GM12865 (cell line): ENCODE measurements at regions not wholly inside any gene's neighbourhood (a gene's known extent, or its start where the extent isn't known, plus 50 kb on each side); places are given as distances from the start of the nearest gene placed in this dataset.

Source experiments
- DNase-seq: peaks from one replicate; pipeline ENCODE4 v3.0.0; 2010; ENCODE audit warnings: low read depth
- H3K4me3 ChIP-seq: 2 replicates; pipeline ENCODE4 v1.5.1; 2011; ENCODE audit warnings: mild to moderate bottlenecking, low read depth, low read length, control low read depth
- TF ChIP-seq, protein P1 (sequence below): IDR thresholded peaks from 2 replicates; pipeline ENCODE4 v1.5.1; 2011; ENCODE audit warnings: low read length, control low read depth, low read depth, inconsistent platforms; ENCODE audit not compliant: insufficient read depth; ENCODE audit errors: missing control alignments

DNA sequence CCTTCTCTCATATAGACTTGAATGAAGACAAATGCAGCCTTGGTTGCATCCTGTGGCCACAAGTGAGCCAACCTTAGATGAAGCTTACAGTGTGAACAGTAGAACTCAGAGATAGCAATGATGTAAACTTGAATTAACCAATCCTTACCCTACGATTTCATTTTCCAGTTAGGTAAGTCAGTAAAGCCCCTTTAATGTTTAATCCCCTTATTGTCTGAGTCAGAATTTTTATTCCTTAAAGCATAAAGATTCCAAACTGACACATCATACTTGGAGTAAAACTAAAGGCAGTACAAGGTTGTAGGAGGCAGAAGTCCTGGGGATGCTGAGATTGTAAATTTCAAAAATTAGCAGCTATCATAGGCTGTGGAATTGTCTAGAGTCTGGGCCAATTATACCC is 507.8 kb upstream of the DPH6 start:
- H3K4me3 ChIP-seq: no peak overlapping the region
- DNase-seq: no peak
- TF ChIP-seq, protein P1, sequence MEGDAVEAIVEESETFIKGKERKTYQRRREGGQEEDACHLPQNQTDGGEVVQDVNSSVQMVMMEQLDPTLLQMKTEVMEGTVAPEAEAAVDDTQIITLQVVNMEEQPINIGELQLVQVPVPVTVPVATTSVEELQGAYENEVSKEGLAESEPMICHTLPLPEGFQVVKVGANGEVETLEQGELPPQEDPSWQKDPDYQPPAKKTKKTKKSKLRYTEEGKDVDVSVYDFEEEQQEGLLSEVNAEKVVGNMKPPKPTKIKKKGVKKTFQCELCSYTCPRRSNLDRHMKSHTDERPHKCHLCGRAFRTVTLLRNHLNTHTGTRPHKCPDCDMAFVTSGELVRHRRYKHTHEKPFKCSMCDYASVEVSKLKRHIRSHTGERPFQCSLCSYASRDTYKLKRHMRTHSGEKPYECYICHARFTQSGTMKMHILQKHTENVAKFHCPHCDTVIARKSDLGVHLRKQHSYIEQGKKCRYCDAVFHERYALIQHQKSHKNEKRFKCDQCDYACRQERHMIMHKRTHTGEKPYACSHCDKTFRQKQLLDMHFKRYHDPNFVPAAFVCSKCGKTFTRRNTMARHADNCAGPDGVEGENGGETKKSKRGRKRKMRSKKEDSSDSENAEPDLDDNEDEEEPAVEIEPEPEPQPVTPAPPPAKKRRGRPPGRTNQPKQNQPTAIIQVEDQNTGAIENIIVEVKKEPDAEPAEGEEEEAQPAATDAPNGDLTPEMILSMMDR: no peak

DNA sequence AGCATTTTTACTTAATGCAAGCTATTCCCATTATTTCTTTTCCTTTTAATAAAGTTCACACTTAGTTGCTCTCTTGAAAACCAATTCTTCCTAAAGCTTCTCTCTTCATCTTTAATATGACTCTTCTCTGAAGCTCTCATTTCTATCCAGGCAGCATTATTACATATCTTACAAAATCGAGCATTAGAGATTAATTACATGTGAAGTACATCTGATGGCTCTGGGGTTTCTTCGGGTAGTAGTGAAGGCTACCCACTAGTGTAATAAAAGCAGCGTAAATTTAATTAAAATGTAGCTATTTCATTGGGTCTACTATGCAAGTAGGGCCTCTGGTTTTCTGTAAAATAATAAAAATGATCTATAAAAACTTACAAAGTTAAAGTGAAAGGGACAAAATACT is 513.6 kb upstream of the DPH6 start:
- DNase-seq: no peak
- no peak overlapping the region for H3K4me3 ChIP-seq
- TF ChIP-seq, protein P1: no peak

DNA sequence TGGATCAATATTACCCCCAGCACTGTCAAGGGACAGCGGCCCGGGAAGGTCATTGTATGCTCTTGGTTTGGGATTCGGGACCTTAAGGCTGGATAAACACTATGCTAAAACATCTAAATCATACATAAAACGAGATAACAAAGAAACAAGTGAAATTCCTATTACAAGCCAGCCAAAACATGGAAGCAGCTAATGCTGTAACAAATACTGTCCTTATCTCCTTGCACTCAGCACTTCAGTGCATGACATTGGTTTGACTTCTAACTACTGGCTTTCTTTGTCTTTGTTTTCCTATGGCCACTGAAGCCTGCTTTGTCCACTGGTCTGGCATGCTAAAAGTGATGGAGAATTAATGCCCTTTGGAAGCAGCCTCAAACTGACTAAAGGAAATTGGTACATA is 516.4 kb upstream of the DPH6 start:
- H3K4me3 ChIP-seq: no peak overlapping the region
- TF ChIP-seq, protein P1: no peak
- DNase-seq: no peak

DNA sequence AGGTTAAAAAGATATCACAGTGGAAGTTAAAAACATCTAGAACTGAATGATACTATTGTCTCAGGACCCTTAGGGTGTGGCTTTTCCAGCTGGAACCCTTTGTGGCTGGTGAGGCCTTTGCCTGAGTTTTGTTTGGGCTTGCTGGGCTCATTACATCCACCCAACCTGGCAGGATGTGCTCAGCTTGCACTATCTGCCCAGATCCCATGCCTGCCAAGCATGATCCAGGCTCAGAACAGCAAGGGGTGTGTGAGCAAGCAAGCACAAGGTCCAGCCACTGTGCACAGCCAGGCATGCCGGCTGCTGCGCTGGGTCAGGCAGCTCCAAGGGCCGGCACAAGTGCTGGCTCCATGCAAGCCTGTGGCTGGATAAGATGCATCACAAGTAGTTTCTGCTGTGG is 512.7 kb upstream of the CDIN1 start:
- H3K4me3 ChIP-seq: no peak overlapping the region
- TF ChIP-seq, protein P1: no peak
- DNase-seq: no peak

DNA sequence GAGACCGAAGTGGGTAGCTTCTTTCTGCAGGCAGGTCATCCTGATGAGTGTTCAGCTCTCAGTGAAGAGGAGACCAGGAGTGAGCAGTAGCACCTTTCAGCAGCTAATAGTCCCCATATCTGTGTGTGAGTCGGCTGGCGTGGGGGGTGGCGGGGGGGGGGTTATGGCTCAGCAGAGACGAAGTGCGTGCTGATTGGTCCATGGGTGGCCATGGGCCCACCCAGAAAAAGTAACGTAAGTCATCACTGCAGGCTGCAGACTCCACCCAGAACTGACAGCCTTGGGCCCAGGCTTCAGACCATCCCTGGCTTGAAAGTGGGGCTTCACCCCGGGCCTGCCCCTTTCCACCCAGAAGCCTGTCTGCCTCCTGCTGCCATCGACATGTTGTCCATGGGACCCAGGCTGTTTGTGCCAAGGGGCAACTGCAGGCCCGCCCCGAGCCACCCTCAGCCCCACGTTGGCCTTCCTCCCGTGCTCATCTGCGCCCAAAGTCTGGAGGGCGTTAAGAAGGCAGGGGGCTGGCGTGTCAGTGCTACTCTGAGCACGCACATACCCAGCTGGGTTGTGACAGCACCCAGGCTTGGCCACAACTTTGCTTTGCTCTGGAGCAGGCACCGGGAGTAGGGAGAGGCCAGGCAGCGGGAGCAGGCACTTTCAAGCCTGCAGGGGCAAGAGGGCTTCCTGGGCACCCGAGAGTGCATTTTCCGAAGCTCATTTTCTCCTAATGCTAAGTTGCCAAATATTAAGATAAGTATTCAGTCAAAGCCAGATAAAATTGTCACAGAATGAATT is 511.7 kb upstream of the CDIN1 start:
- no peak overlapping the region for H3K4me3 ChIP-seq
- TF ChIP-seq, protein P1: no peak
- no peak for DNase-seq

DNA sequence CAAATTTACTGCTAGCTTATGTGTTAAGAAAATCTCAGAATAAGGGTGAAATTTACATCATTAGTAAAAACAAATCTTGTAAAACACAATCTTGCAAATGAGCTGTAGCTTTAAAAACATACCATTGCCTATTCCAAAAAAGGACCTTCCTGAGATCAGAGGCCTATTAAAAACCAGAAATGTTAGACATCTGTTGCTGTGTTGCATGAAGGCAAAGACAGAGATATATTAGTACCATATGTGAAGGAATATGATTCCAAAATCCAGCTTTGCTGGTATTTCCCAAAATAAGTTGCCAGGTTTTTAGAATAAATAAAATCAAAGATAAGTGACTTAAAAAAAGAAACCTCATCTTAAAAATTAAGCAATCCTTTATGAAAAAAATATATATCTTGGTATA is 504.1 kb upstream of the CDIN1 start:
- TF ChIP-seq, protein P1: no peak
- no peak for DNase-seq
- no peak overlapping the region for H3K4me3 ChIP-seq

DNA sequence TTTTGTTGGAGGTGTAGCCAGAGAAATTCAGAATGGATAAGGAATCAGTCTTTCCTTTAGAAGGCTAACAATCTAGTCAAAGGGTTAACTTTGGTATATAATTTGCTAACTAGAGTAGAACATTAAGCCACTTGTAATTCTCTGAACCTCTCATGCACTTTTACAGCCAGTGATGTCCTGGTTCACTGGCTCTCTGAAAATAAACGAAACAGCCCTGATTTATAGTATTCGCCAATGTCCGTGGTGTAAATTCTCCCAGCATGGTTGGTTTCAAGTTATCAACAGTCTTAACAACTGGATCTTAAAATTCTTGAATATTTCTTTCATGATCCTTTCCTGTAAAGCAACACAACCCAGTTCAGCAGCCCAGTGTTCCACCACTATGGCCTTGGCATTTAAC is 500.4 kb upstream of the CDIN1 start:
- DNase-seq: no peak
- TF ChIP-seq, protein P1: no peak
- no peak overlapping the region for H3K4me3 ChIP-seq
